Right lobe of liver (tissue), 4 donors: ENCODE measurements at regions not wholly inside any gene's neighbourhood (a gene's known extent, or its start where the extent isn't known, plus 50 kb on each side); places are given as distances from the start of the nearest gene placed in this dataset.

Experiments used
- POLR2A ChIP-seq: fragments of 450-650 bp; IDR thresholded peaks from one replicate; pipeline ENCODE4 v1.6.1; 2017; ENCODE audit warnings: antibody characterized with exemption, mild to moderate bottlenecking
- TF ChIP-seq, protein P1 (sequence below), 4 donors: fragments of 200-600 bp in 3 of 4; fragments of 450-650 bp in 1 of 4; IDR thresholded peaks; one replicate each; pipeline versions ENCODE4 v1.5.1 to v1.8.0; 2016 to 2022; ENCODE audit warnings: antibody characterized with exemption in 4 of 4, mild to moderate bottlenecking in 2 of 4
- donor health status: DM: no; HTN: no; CAD: no.
- donor health status: DM: no; HTN: no; CAD: no.
- donor health status: DM: no; HTN: yes; CAD: no.

DNA sequence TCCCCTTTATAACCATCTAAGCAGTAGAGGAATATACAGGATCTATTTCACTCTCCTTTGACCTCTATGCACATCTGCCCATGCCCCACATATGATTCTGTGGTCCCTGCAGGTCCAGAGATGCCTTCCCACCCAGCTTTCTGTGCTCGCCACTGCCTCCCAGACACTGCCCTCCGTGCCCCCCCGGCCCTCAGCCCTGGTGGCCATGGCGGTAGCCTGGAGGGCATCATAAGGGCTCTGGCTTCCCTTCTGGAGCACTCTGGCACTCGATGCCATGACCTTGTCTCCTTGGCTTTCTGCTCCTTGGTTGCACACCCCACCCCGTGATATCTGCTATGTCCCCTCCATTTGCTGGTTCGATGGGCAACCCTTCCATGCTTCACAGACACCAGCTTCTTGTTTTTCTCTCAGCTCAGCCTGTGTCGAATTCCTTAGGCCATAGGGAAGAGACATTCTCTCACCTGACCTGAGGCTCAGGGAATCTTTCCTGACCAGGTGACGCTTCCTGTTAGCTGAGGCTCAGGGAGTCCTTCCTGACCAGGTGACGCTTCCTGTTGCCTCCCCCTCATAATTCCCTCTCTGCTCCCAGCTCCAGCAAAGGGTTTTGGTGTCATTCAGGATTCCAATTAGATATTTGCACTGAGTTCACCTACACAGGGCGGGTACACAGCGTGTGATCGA lies 100.4 kb upstream of the GLI3 start:
- TF ChIP-seq, protein P1, sequence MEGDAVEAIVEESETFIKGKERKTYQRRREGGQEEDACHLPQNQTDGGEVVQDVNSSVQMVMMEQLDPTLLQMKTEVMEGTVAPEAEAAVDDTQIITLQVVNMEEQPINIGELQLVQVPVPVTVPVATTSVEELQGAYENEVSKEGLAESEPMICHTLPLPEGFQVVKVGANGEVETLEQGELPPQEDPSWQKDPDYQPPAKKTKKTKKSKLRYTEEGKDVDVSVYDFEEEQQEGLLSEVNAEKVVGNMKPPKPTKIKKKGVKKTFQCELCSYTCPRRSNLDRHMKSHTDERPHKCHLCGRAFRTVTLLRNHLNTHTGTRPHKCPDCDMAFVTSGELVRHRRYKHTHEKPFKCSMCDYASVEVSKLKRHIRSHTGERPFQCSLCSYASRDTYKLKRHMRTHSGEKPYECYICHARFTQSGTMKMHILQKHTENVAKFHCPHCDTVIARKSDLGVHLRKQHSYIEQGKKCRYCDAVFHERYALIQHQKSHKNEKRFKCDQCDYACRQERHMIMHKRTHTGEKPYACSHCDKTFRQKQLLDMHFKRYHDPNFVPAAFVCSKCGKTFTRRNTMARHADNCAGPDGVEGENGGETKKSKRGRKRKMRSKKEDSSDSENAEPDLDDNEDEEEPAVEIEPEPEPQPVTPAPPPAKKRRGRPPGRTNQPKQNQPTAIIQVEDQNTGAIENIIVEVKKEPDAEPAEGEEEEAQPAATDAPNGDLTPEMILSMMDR (IDR thresholded peaks at IDR 0.05): no peak
- no peak for TF ChIP-seq POLR2A
